ENCODE measurements at regions not wholly inside any gene's neighbourhood (a gene's known extent, or its start where the extent isn't known, plus 50 kb on each side); places are given as distances from the start of the nearest gene placed in this dataset.

- TF ChIP-seq EZH2phosphoT487 (IDR thresholded peaks at IDR 0.05; ENCODE audit: insufficient read depth, low read depth) = no peak
- TF ChIP-seq EZH2 (IDR thresholded peaks at IDR 0.05; ENCODE audit: insufficient read depth, poor library complexity, severe bottlenecking) = no peak
These were observed 438.8 kb upstream of the C16orf82 start for GRCh38 chr16:26627958-26628357.
